ENCODE measurements at regions not wholly inside any gene's neighbourhood (a gene's known extent, or its start where the extent isn't known, plus 50 kb on each side); places are given as distances from the start of the nearest gene placed in this dataset.

DNA sequence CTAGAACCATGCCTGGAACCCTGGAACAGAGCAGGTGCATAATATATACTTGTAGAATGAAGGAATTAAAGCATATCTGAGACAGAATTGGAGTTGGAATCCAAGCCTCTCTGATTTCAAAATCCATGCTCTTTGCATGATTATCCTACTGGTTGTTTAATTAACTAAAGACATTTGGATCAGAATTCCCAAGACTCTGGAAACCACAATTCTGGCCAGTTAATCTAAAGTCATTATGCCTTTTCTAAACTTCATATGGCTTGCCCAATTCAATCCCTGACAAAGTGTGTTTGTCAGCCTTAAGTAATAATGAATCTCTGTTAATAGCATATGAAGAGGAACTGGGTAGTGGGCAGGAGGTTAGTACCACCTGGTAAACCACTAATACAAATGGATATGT is 422.6 kb downstream of the ATP23 start:
- no peak for DNase-seq
- CTCF ChIA-PET = no interaction called here
- Histone ChIP-seq H3K27me3 (replicated peaks in 2 of 5; ENCODE audit: control insufficient read depth in 4 of 5, insufficient read depth in 5 of 5, low read length in 4 of 5) (no peaks in the 10 kb centered on the region), H3K4me3 (ENCODE audit: control insufficient read depth in 1 of 7, extremely low read depth in 1 of 7, insufficient read depth in 4 of 7, low read depth in 2 of 7, low read length in 6 of 7) (no peak overlapping the region), H3K9me3 (ENCODE audit: control extremely low read depth in 1 of 5, control insufficient read depth in 4 of 5, insufficient read depth in 2 of 5, low read depth in 1 of 5, low read length in 4 of 5) (no peaks in the 10 kb centered on the region), H3K4me1 (ENCODE audit: control extremely low read depth in 1 of 4, control insufficient read depth in 4 of 4, insufficient read depth in 4 of 4, low read length in 3 of 4) (peaks cover 0 to 3% (median 0%) of the 10 kb centered on the region in 4 experiments), H3K27ac (ENCODE audit: insufficient read depth in 1 of 2, low read depth in 1 of 2, low read length in 2 of 2, poor library complexity in 1 of 2, severe bottlenecking in 2 of 2) (no peak overlapping the region), H3K36me3 (ENCODE audit: control insufficient read depth in 4 of 4, insufficient read depth in 4 of 4, low read length in 3 of 4) (no peaks in the 10 kb centered on the region)
- POLR2A ChIA-PET = no interaction called here

DNA sequence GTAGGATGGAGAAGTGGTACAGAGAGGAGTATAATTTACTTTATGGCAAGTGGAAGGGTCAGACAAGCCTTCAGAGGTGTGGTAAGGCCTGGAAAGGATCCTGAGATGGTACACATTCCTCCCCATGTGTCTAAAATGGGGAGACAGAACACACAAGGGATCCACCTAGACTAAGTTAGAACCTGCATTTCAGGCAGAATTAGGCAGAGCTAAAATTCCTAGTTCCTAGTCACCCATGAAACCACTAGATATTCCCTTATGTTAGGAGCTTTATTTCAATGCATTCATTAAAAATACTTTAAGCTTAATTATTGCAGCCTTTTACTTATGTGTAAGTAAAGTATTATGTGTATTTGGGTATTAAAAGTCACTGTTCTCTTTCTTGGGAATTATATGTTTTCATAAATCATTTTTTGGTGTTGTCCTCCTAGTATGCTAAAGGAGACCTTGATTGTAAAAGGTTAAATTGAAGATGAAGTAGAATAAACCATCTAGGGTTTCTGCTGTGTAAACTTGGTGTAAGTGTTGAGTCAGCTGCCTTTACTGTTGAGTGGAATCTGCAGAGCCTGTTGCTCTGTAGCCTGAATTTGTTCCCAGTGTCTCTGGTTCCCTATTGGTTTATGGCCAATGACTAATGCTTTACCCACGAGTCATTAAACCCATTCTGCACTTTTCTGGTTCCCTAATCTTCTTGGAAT is 423.2 kb downstream of the ATP23 start:
- 80% methylated on average over 1 of the region's 1 CpG for WGBS (ENCODE audit: insufficient coverage)
- peaks cover 0 to 3% (median 0%) of the 10 kb centered on the region in 4 experiments for H3K4me1 ChIP-seq (ENCODE audit: control extremely low read depth in 1 of 4, control insufficient read depth in 4 of 4, insufficient read depth in 4 of 4, low read length in 3 of 4)
- H3K36me3 ChIP-seq (ENCODE audit: control insufficient read depth in 4 of 4, insufficient read depth in 4 of 4, low read length in 3 of 4) = no peaks in the 10 kb centered on the region
- CTCF ChIA-PET = no interaction called here
- H3K9me3 ChIP-seq (ENCODE audit: control extremely low read depth in 1 of 5, control insufficient read depth in 4 of 5, insufficient read depth in 2 of 5, low read depth in 1 of 5, low read length in 4 of 5) = no peaks in the 10 kb centered on the region
- POLR2A ChIA-PET = no interaction called here
- H3K27me3 ChIP-seq (replicated peaks in 2 of 5; ENCODE audit: control insufficient read depth in 4 of 5, insufficient read depth in 5 of 5, low read length in 4 of 5) = no peaks in the 10 kb centered on the region
- no peak overlapping the region for H3K4me3 ChIP-seq (ENCODE audit: control insufficient read depth in 1 of 7, extremely low read depth in 1 of 7, insufficient read depth in 4 of 7, low read depth in 2 of 7, low read length in 6 of 7)
- no peak for DNase-seq
- H3K27ac ChIP-seq (ENCODE audit: insufficient read depth in 1 of 2, low read depth in 1 of 2, low read length in 2 of 2, poor library complexity in 1 of 2, severe bottlenecking in 2 of 2) = no peak overlapping the region

DNA sequence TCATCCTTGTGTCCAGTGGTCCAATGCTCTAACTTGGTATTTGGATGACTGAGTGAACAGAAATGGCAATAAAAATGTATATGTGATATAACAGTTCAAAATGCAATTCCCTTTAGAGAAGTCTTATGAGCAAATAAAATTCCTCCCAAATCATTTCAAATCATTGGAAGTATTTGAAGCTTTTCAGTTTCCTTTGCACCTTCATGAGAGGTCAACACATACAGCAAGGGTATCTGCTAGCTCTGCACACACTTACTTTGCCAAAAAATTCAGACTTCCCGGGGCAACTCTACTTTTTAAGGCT is 423.7 kb downstream of the ATP23 start:
- peaks cover 0 to 3% (median 0%) of the 10 kb centered on the region in 4 experiments for H3K4me1 ChIP-seq (ENCODE audit: control extremely low read depth in 1 of 4, control insufficient read depth in 4 of 4, insufficient read depth in 4 of 4, low read length in 3 of 4)
- H3K27me3 ChIP-seq (replicated peaks in 2 of 5; ENCODE audit: control insufficient read depth in 4 of 5, insufficient read depth in 5 of 5, low read length in 4 of 5) = no peaks in the 10 kb centered on the region
- POLR2A ChIA-PET = no interaction called here
- no peak for DNase-seq
- H3K27ac ChIP-seq (ENCODE audit: insufficient read depth in 1 of 2, low read depth in 1 of 2, low read length in 2 of 2, poor library complexity in 1 of 2, severe bottlenecking in 2 of 2) = no peak overlapping the region
- CTCF ChIA-PET = no interaction called here
- no peak overlapping the region for H3K4me3 ChIP-seq (ENCODE audit: control insufficient read depth in 1 of 7, extremely low read depth in 1 of 7, insufficient read depth in 4 of 7, low read depth in 2 of 7, low read length in 6 of 7)
- no peaks in the 10 kb centered on the region for H3K36me3 ChIP-seq (ENCODE audit: control insufficient read depth in 4 of 4, insufficient read depth in 4 of 4, low read length in 3 of 4)
- H3K9me3 ChIP-seq (ENCODE audit: control extremely low read depth in 1 of 5, control insufficient read depth in 4 of 5, insufficient read depth in 2 of 5, low read depth in 1 of 5, low read length in 4 of 5) = no peaks in the 10 kb centered on the region
- no CpG with 5 or more reads among the region's 1 CpG for WGBS (ENCODE audit: insufficient coverage)

DNA sequence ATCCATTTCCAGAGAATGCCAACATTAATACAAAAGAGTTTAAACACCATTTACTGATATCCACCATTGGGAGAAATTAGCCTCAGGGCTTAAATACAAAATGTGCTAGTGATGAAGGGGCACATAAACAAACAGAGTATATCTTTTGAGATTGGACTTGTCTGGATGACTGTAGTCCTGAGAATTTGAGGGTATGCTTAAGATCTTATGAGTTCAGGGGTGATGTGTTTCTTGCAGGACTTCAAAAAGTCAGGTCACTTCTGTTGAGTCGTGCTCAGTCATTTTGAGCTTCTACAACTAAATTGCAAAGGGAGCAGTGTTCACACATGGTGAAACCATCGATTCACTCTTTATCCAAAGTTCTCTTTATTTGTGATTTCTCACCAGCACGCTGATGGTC is 425.7 kb downstream of the ATP23 start:
- 100% methylated on average over 3 of the region's 3 CpGs for WGBS (ENCODE audit: insufficient coverage)
- Histone ChIP-seq H3K4me3 (ENCODE audit: control insufficient read depth in 1 of 7, extremely low read depth in 1 of 7, insufficient read depth in 4 of 7, low read depth in 2 of 7, low read length in 6 of 7) (no peak overlapping the region), H3K36me3 (ENCODE audit: control insufficient read depth in 4 of 4, insufficient read depth in 4 of 4, low read length in 3 of 4) (no peaks in the 10 kb centered on the region), H3K9me3 (ENCODE audit: control extremely low read depth in 1 of 5, control insufficient read depth in 4 of 5, insufficient read depth in 2 of 5, low read depth in 1 of 5, low read length in 4 of 5) (peaks cover 0 to 9% (median 0%) of the 10 kb centered on the region in 5 experiments), H3K27ac (ENCODE audit: insufficient read depth in 1 of 2, low read depth in 1 of 2, low read length in 2 of 2, poor library complexity in 1 of 2, severe bottlenecking in 2 of 2) (no peak overlapping the region), H3K4me1 (ENCODE audit: control extremely low read depth in 1 of 4, control insufficient read depth in 4 of 4, insufficient read depth in 4 of 4, low read length in 3 of 4) (peaks cover 0 to 3% (median 0%) of the 10 kb centered on the region in 4 experiments), H3K27me3 (replicated peaks in 2 of 5; ENCODE audit: control insufficient read depth in 4 of 5, insufficient read depth in 5 of 5, low read length in 4 of 5) (no peaks in the 10 kb centered on the region)
- DNase-seq = no peak
- ChIA-PET CTCF (no interaction called here), POLR2A (no interaction called here)

DNA sequence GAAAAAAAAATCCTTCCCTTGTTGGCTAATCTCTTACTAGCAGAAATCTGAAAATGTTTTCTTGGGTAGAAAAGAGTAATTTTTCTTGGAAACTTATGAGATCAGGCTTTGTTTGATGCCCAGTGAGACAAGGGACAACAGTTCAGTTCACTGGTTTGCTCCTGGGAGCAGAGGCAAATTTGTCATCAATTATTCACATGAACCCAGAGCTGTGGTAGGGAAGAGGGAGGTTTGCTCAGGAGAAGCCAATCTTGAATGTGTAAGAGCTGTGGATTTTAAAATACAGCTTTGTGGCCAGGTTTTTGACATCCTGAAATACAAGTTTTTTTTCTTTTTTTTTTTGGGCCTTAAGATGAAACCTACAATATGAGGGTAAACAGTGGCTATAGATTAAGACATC is 426.6 kb downstream of the ATP23 start:
- Histone ChIP-seq H3K4me1 (ENCODE audit: control extremely low read depth in 1 of 4, control insufficient read depth in 4 of 4, insufficient read depth in 4 of 4, low read length in 3 of 4) (peaks cover 0 to 3% (median 0%) of the 10 kb centered on the region in 4 experiments), H3K27me3 (replicated peaks in 2 of 5; ENCODE audit: control insufficient read depth in 4 of 5, insufficient read depth in 5 of 5, low read length in 4 of 5) (no peaks in the 10 kb centered on the region), H3K36me3 (ENCODE audit: control insufficient read depth in 4 of 4, insufficient read depth in 4 of 4, low read length in 3 of 4) (no peaks in the 10 kb centered on the region), H3K9me3 (ENCODE audit: control extremely low read depth in 1 of 5, control insufficient read depth in 4 of 5, insufficient read depth in 2 of 5, low read depth in 1 of 5, low read length in 4 of 5) (peaks cover 0 to 9% (median 0%) of the 10 kb centered on the region in 5 experiments), H3K4me3 (ENCODE audit: control insufficient read depth in 1 of 7, extremely low read depth in 1 of 7, insufficient read depth in 4 of 7, low read depth in 2 of 7, low read length in 6 of 7) (no peak overlapping the region), H3K27ac (ENCODE audit: insufficient read depth in 1 of 2, low read depth in 1 of 2, low read length in 2 of 2, poor library complexity in 1 of 2, severe bottlenecking in 2 of 2) (no peak overlapping the region)
- DNase-seq = no peak
- ChIA-PET POLR2A (interaction anchor here (0.6 kb wide), 1 partner anchor 27 kb away, joined by 3 read pairs; no protein-coding TSS in a partner anchor), CTCF (no interaction called here)

DNA sequence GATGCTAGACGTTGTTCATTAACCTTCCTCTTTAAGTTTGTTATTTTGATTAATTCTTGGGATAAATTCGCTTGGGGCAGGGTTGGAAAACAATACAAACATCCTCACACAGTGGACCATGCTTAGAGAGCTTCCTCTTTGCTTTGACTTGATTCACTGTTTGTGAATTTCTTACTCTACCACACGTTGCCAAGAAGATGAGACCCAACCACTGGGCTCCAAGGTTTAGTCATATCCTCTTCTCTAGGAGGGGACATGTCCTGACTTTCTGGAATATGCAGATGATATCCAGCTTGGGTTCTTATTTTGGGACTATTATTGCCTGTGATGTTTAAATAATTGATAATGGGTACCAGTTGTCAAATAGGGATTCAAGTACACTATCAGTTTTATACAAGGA is 428.2 kb downstream of the ATP23 start:
- DNase-seq = no peak
- Histone ChIP-seq H3K27me3 (replicated peaks in 2 of 5; ENCODE audit: control insufficient read depth in 4 of 5, insufficient read depth in 5 of 5, low read length in 4 of 5) (no peaks in the 10 kb centered on the region), H3K36me3 (ENCODE audit: control insufficient read depth in 4 of 4, insufficient read depth in 4 of 4, low read length in 3 of 4) (no peaks in the 10 kb centered on the region), H3K9me3 (ENCODE audit: control extremely low read depth in 1 of 5, control insufficient read depth in 4 of 5, insufficient read depth in 2 of 5, low read depth in 1 of 5, low read length in 4 of 5) (peaks cover 0 to 9% (median 0%) of the 10 kb centered on the region in 5 experiments), H3K27ac (ENCODE audit: insufficient read depth in 1 of 2, low read depth in 1 of 2, low read length in 2 of 2, poor library complexity in 1 of 2, severe bottlenecking in 2 of 2) (no peak overlapping the region), H3K4me1 (ENCODE audit: control extremely low read depth in 1 of 4, control insufficient read depth in 4 of 4, insufficient read depth in 4 of 4, low read length in 3 of 4) (peaks cover 0 to 3% (median 0%) of the 10 kb centered on the region in 4 experiments), H3K4me3 (ENCODE audit: control insufficient read depth in 1 of 7, extremely low read depth in 1 of 7, insufficient read depth in 4 of 7, low read depth in 2 of 7, low read length in 6 of 7) (no peak overlapping the region)
- 78% methylated on average over 1 of the region's 3 CpGs for WGBS (ENCODE audit: insufficient coverage)
- POLR2A ChIA-PET = no interaction called here
- CTCF ChIA-PET = interaction anchor here (1.1 kb wide), 1 partner anchor 14 kb away, joined by 3 read pairs; no protein-coding TSS in a partner anchor

DNA sequence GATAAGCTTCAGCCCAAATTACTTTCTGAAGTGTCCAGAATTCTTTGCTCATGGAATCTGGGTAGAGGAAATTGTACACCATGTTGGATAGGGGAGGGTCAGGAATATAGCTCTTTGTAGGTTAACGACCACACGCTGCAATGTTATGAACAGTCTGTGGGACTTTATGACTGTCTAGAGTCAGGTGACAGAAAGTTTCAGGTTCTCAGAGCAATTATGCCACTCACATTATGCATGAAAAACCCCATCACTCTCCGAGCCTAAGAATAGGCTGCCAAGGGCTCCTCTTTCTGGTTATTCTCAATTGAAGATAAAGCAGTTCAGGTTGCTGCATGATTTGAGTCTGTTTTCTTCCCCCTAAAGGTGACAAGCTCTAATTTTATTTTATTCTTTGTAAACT is 430.9 kb downstream of the ATP23 start:
- ChIA-PET POLR2A (no interaction called here), CTCF (no interaction called here)
- 100% methylated on average over 2 of the region's 3 CpGs for WGBS (ENCODE audit: insufficient coverage)

More for the DNA sequence above, 430.9 kb downstream of the ATP23 start:
- Histone ChIP-seq H3K27ac (ENCODE audit: insufficient read depth in 1 of 2, low read depth in 1 of 2, low read length in 2 of 2, poor library complexity in 1 of 2, severe bottlenecking in 2 of 2) (no peak overlapping the region), H3K27me3 (replicated peaks in 2 of 5; ENCODE audit: control insufficient read depth in 4 of 5, insufficient read depth in 5 of 5, low read length in 4 of 5) (no peaks in the 10 kb centered on the region), H3K4me3 (ENCODE audit: control insufficient read depth in 1 of 7, extremely low read depth in 1 of 7, insufficient read depth in 4 of 7, low read depth in 2 of 7, low read length in 6 of 7) (no peak overlapping the region), H3K36me3 (ENCODE audit: control insufficient read depth in 4 of 4, insufficient read depth in 4 of 4, low read length in 3 of 4) (no peaks in the 10 kb centered on the region), H3K4me1 (ENCODE audit: control extremely low read depth in 1 of 4, control insufficient read depth in 4 of 4, insufficient read depth in 4 of 4, low read length in 3 of 4) (peaks cover 0 to 3% (median 0%) of the 10 kb centered on the region in 4 experiments), H3K9me3 (ENCODE audit: control extremely low read depth in 1 of 5, control insufficient read depth in 4 of 5, insufficient read depth in 2 of 5, low read depth in 1 of 5, low read length in 4 of 5) (peaks cover 0 to 11% (median 0%) of the 10 kb centered on the region in 5 experiments)
- no peak for DNase-seq
